GM19023 (cell line): ENCODE measurements at regions not wholly inside any gene's neighbourhood (a gene's known extent, or its start where the extent isn't known, plus 50 kb on each side); places are given as distances from the start of the nearest gene placed in this dataset.
"Not testable (repeated sequence)": the region's sequence is repeated elsewhere in the genome, so short reads cannot be mapped to it uniquely, and the experiment has no call there.

Source experiments
- ATAC-seq: cut with Tn5 transposase; IDR thresholded peaks from one replicate; pipeline ENCODE4 v1.9.1; 2021; ENCODE audit warnings: mild to moderate bottlenecking, moderate library complexity; ENCODE audit not compliant: unreplicated experiment

DNA sequence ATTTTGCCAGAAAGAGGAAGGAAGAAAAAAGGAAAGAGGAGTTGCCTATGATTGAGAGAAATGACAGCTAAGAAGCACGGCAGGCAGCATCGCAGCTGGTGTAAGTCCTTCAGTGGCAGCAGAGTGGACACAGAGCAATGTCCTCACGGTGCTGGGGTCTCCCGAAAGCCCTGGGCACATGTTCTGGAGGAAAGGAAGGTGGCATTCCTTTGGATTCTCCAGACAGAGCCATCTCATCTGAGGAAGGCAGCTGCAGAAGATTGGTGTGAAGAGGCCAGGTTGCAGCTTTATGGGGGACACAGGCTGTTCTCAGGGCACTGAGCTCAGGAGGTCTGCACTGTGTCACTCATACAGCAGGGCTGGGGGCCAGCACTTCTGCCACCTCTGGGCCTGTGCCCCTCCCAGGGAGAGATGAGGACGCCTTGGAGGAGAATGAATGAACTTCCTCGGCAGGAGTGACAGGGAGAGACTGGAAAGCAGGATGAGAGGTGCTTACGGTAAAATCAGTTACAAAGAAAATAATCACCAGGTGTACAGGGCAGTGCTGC, 252.0 kb upstream of the MYT1L start:
- ATAC-seq, result no peak

GRCh38 chr2:2581331-2582159, 250.5 kb upstream of the MYT1L start:
- no peak for ATAC-seq

GRCh38 chr2:2580841-2581240, 249.8 kb upstream of the MYT1L start:
- ATAC-seq, result not testable (repeated sequence)

DNA sequence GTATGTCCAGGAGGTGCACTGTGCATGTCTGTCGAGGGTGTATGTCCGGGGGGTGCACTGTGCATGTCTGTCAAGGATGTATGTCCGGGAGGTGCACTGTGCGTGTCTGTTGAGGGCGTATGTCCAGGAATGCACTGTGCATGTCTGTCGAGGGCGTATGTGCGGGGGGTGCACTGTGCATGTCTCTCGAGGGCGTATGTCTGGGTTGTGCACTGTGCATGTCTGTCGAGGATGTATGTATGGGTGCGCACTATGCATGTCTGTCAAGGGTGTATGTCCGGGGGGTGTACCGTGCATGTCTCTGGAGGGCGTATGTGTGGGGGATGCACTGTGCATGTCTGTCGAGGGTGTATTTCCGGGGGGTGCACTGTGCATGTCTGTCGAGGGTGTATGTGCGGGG, 249.3 kb upstream of the MYT1L start:
- no peak for ATAC-seq

GRCh38 chr2:2579814-2580213, 248.7 kb upstream of the MYT1L start:
- no peak for ATAC-seq

DNA sequence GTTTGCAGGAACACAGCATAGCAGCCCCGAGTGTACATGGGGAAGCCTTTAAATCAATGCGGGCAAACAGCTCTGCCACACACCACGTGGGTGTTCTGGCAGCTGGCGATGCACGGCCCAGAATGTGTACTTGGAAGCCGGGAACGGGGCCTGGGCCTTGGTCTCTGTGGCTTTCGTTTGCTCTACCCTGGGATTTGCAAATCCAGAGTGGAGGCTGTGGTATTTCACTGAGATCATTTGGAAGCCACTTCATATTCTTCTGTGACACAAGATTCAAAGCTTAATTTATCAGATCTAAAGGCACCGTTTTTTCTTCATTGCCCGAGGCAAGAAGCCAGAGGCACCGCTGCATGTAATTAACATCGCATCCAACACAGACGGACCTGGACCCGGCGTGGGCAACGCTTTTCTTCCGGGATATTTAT, 246.3 kb upstream of the MYT1L start:
- ATAC-seq, result no peak

DNA sequence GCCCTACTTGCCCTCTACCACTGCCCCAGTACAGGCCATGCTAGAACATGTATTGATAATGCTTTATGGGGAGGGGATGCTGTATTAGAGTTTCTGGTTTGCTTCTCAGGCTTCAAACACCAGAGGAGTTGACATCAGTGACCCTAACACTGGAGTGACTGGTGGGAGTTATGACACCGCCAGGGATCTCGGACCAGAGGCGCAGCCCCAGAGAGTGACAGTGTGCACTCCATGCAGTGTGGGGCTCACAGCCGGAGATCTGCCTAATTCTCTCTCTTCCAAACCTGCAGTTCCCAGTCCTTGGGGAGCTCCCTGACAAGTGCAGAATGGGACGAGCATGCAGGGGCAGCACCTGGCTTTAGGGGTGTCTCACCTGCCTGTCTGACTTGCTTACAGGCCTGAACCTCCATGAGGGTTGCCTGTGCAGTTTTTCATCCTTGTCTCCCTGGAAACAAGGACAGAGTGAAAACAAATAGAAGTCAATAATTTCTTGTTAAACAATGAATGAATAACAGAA, 244.9 kb upstream of the MYT1L start:
- ATAC-seq, result no peak

GRCh38 chr2:2575181-2575577, 244.1 kb upstream of the MYT1L start:
- ATAC-seq, result no peak

GRCh38 chr2:2574401-2575180, 243.5 kb upstream of the MYT1L start:
- no peak for ATAC-seq

GRCh38 chr2:2573658-2574293, 242.7 kb upstream of the MYT1L start:
- no peak for ATAC-seq

GRCh38 chr2:2573205-2573604, 242.1 kb upstream of the MYT1L start:
- ATAC-seq, result no peak

- ATAC-seq, result no peak
Measured at GRCh38 chr2:2572393-2573204, 241.5 kb upstream of the MYT1L start.

DNA sequence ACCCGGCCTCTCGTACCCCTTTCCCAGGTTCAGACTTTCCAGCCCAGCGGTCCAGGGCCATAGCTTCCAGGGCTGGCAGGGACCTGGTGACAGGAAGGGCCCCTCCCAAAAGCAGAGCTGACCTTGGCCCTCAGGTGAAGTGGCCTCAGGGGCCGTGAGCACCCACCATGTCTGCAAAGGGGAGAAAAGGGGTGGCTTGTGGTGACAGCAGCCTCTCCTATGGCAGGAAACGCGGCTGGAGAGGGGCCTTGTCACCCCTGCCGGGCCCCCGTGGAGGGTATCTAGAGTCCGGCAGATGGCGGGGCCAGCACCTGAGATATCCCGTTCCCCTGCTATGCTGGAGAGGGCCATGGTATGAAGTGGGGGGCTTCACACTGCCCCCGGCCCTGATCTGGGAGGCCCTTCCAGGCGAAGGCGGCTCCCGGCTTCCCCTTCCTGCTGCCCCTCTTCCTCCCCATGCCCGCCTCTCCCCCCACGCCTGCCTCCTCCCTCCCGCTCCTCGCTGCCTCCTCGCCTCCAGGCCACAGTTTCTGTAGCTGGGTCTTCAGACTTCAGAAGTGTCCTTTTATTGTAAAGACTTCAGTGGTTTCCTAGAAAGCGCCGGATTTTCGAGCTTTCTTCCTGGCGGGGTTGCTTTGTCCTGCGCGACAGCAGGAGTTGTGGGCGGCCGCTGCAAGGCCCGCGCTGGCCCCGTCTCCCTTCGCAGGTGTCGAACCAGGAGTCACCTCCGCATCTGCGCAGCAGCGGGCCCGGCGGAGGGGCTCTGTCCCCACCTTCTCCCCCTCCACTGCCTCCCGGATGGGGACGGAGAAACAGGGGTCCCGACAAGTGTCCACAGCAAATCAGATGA, 240.5 kb upstream of the MYT1L start:
- no peak for ATAC-seq

DNA sequence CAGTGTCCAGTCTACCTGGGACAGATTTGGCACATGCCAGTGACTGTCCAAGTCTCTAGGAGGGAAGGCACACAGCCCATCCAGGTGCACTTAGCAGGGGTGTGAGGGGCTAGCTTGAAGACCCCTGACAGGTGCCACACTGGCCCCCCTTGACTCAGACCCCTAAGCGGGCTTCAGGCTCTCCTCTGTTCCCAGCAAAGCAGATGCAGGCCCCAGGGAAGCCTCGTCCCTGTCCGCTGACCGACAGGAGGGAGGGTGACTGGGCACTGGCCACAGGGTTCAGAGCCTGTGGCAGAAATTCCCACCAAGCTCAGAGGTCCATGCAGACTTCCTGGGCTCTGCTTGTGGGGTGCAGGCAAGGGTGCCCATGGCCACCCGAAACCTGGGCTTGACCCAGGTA, 239.8 kb upstream of the MYT1L start:
- no peak for ATAC-seq

DNA sequence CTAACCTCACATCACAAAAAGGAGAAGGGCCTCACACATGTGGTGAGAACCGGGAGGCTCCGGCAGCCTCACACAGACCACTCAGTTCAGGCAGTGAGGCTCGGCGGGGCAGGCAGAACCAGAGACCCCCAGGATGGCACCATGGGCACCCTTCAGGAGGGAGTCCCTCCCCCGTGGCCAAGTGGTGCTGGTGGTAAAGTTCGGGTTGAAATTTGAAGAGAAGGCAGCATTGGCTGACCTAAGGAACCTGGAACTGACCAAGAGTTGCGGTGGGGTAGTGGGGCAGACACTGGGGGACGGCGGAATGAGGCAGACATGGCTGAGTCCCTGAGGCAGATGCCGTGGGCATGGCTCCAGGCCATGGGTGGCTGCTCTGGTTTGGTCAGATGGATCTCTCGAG, 239.3 kb upstream of the MYT1L start:
- no peak for ATAC-seq

GRCh38 chr2:2569836-2570235, 238.8 kb upstream of the MYT1L start:
- no peak for ATAC-seq

DNA sequence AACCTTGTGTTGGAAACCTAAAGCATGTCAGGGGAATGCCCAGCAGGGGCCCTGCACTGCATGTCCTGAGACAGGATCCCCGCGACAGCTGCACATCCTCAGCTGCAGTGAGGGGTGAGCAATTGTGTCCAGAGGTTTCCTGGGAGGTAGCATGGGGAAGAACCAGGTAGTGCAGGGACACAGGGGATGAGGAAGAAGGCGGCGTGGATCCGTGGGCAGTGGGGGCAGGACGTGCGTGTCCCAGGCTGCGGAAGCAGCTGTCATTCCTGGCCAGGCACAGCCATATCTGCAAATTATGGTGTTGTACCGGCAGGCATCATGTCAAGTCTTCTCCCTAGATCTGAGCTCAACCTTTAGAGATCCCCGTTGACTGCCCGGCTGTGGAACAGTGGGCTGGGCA, 238.2 kb upstream of the MYT1L start:
- no peak for ATAC-seq

- ATAC-seq, result no peak
Measured at GRCh38 chr2:2568411-2568810, 237.3 kb upstream of the MYT1L start.

DNA sequence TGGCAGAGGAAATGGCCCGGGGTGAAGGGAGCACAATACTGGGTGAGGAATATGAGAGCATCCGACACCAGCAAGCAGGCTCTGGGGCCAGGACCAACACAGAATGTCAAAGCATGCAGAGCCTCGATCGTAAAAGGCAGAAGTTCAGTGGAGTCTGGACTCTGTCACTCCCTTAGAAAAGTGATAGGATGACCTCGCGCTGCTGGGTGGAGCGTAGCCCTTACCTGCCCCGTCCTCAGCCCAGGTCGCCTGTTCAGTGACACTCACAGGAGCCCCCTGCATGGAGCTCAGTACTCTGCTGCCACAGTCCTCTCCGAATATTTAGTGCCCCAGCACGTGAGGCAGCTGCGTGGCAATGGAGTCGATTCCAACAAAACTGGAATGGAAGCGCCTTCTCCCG, 236.7 kb upstream of the MYT1L start:
- ATAC-seq, result no peak
